ENCODE measurements at regions not wholly inside any gene's neighbourhood (a gene's known extent, or its start where the extent isn't known, plus 50 kb on each side); places are given as distances from the start of the nearest gene placed in this dataset.

DNA sequence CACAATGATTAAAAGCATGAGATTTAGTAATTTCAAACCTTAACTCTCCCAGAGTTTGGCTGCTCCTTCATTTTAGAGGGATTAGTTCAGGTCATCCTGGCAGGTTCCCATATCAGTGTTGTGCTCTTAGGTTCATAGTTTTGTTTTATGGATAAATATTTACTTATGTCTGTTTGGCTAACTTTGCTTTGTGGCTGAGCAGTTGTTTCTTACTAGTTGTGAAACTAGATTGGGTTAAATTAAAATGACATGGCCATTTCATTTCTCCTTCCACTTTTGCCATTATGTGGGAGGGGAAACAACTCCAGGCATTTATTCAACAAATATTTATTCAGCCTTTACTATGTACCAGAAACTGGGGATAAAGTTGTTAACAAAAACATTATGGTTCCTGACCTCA is 158.8 kb downstream of the TMTC3 start:
- peak in 1 of 2 donors; percentile 8 for TF ChIP-seq EGR1 (IDR thresholded peaks at IDR 0.05; ENCODE audit: low read depth in 2 of 2)
- TF ChIP-seq, protein P1, sequence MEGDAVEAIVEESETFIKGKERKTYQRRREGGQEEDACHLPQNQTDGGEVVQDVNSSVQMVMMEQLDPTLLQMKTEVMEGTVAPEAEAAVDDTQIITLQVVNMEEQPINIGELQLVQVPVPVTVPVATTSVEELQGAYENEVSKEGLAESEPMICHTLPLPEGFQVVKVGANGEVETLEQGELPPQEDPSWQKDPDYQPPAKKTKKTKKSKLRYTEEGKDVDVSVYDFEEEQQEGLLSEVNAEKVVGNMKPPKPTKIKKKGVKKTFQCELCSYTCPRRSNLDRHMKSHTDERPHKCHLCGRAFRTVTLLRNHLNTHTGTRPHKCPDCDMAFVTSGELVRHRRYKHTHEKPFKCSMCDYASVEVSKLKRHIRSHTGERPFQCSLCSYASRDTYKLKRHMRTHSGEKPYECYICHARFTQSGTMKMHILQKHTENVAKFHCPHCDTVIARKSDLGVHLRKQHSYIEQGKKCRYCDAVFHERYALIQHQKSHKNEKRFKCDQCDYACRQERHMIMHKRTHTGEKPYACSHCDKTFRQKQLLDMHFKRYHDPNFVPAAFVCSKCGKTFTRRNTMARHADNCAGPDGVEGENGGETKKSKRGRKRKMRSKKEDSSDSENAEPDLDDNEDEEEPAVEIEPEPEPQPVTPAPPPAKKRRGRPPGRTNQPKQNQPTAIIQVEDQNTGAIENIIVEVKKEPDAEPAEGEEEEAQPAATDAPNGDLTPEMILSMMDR (IDR thresholded peaks at IDR 0.05; ENCODE audit: low read depth, low read length, missing input control), result no peak
- TF ChIP-seq RAD21 (IDR thresholded peaks at IDR 0.05), result peak in 1 of 2 donors; percentile 28
- TF ChIP-seq, protein P2, sequence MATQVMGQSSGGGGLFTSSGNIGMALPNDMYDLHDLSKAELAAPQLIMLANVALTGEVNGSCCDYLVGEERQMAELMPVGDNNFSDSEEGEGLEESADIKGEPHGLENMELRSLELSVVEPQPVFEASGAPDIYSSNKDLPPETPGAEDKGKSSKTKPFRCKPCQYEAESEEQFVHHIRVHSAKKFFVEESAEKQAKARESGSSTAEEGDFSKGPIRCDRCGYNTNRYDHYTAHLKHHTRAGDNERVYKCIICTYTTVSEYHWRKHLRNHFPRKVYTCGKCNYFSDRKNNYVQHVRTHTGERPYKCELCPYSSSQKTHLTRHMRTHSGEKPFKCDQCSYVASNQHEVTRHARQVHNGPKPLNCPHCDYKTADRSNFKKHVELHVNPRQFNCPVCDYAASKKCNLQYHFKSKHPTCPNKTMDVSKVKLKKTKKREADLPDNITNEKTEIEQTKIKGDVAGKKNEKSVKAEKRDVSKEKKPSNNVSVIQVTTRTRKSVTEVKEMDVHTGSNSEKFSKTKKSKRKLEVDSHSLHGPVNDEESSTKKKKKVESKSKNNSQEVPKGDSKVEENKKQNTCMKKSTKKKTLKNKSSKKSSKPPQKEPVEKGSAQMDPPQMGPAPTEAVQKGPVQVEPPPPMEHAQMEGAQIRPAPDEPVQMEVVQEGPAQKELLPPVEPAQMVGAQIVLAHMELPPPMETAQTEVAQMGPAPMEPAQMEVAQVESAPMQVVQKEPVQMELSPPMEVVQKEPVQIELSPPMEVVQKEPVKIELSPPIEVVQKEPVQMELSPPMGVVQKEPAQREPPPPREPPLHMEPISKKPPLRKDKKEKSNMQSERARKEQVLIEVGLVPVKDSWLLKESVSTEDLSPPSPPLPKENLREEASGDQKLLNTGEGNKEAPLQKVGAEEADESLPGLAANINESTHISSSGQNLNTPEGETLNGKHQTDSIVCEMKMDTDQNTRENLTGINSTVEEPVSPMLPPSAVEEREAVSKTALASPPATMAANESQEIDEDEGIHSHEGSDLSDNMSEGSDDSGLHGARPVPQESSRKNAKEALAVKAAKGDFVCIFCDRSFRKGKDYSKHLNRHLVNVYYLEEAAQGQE (IDR thresholded peaks at IDR 0.05), result peak; percentile 29
- peak; percentile 27 to 56 for TF ChIP-seq JUND (IDR thresholded peaks at IDR 0.05)

All from liver (tissue), 3 donors.